NCI-H1092 treated with DMSO at 0.1 percent for 48 hours (cell line): ENCODE measurements at regions not wholly inside any gene's neighbourhood (a gene's known extent, or its start where the extent isn't known, plus 50 kb on each side); places are given as distances from the start of the nearest gene placed in this dataset.

Experiments used
- DNase-seq: peaks from one replicate; lab custom pipeline; 2025; lab: John Stamatoyannopoulos, UW

DNA sequence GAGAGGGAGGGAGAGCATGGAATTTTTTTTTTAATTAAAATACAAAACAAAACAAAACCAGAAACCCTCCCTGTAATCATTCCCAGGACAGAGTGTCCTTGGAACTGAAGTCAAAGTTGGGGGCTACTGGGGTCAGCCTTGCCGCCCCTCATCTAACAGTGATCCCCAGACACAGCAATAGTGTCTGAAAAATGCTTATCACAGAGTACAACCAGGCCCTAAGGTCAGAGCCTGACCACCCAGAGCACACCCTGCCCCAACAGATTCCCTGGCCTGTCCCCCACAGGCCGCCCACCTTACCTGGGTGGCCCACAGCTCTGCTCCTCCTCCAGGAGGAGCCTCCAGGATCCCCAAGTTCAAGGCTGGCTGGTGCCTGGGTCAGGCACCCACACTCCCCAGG lies 101.6 kb upstream of the LINGO1 start:
- DNase-seq: no peak

DNA sequence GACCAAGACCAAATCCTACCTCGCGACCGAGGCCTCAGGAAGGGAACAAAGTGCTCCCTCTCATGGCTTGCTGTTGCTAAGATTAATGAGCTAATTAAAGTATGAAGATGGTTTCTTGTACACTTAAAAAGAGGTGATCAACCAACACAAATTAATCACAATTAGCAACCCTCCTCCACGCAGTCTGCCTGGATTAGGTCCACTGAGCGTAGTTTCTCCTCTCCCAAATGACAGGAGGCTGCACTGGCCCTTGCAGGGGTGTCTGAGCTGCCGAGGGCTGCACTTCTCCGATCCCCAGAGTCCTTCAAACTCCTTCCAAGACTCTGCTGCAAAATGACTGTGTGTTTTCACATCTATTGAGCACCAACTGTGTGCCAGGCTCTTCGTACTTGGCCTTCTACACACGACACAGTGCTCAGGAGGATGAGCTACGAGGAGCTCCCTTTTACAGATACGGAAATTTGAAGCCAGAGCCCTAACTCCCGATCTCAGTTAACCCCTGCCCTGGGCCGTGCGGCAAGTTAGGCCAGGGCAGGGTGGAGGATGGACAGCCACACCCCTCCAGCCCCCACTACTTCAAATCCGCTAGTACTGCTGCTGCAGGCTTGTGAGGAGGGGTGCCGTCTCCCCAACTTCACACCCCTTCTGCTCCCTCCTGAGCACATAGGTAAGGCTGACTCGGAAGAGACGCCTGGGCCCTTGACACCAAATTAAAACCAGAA lies 101.0 kb upstream of the LINGO1 start:
- no peak for DNase-seq

DNA sequence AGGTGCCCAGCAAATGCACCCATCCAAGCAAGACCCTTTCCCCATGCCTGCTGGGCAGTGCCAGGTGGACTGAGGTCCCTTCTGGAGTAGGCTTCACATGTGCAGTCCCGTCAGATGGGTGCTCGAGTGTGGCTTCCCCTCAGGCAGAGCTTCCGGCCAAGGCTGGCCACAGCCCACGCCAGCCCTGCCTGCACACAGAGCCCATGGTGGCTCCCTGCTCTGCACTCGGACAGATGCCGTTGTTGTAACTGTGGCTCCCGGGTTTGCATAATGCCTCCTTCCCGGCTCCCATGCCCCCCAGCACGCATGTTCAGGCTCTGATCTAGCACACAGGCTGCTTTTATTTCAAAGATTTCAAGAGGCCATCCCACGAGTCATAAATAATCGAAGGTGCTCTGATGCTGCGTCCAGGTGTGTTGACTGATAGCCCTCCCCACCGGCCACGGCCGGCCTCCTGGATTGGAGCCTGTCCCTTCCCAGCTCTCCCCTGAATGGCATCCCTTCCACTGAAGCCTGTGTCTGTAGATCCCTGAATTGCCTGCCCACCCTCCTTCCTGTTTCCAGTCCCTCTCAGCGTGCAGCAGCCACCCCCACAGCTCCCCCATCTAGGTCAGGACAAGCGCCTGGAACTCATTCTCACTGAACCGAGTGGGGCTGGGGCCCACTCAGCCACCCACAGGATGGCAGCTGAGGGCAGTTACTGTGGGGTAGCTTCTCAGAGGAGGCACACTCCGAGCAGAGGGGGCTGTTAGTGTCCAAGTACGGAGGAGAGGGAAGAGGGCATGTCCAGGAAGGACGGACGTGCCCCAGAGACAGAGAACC lies 100.0 kb upstream of the LINGO1 start:
- no peak for DNase-seq

DNA sequence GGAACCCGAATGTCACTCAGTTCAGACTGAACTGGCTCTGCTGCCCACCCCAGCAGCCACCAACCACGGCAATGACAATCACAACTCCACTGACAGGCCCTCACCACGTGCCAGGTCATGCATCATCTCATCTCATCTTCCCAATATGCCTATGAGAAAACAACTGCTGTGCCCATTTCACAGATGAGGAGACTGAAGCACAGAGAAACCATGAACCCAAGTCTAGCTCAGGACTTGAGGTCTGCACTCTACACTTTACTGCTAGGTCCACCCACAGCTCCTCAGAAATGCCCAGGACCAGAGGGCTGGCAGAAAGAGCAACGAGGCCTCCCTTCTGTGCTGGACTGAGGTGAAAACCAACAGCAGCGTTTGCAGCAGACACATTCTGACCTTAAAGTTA lies 99.2 kb upstream of the LINGO1 start:
- DNase-seq: no peak

DNA sequence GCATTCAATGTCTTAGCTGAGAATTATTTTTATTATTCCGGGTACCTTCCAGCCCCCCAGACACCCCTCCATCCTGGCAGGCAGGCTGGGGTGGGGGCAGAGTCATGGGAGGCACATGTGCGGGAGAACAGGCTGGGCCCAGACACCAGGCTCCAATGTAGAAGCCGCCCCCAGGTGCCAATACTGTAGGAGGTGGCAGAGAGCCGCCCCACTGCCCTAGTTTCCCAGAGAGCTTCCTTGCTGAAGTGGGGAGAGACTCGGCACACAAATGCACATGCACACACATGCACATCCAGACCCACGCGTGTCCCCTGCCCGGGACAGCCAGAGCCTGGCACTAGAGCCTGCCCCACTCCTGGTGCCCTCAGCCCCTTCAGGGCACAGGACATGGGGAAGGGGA lies 98.4 kb upstream of the LINGO1 start:
- no peak for DNase-seq

DNA sequence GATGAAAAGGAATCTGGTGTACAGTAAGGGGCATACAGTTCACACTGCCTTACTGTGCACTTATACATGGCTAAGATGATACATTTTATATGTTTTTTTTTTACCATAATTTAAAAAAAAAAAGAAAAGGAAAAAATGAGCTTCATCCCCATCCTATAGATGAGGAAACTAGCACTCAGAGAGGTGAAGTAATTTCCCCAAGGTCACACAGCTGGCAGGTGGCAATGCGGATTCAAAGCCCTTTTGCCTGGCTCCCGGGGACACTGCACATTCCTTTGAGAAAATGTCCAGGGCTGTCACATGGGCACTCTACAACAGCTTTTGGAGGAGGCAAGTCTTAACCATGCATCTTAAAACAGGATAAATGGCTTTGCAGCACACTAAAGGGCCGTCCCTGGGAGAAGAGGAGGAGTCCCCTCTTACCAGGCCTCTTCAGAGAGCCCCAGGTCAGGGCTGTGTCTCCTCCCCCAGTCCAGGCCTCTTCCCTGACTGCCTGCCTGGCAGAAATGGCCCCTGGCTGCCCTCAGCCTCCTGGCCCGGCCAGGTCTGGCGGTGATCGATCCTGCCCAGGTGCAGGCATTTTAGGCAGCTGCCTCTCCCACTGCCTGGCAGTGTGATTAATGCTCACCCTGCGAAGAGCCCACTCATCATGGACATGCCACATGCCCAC lies 95.1 kb upstream of the LINGO1 start:
- no peak for DNase-seq

DNA sequence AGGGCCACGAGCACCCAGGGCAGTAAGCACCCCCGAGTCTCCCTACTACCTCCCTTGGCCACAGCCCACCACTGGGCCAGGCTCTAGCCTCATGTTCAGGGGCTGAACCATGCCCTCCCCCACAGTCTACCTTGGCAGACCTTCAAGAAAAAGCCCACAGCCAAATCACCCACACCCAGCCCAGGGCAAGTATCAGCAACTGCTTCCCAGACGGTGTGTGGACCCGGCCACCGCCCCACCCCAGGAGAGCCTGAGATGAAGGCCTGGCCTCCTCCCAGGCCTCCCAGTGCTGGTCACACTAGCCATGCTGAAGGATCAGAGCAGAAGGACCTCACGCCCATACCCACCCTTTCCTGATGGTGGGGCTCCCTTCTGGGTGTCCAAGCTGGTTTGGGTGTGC lies 92.0 kb upstream of the LINGO1 start:
- no peak for DNase-seq

DNA sequence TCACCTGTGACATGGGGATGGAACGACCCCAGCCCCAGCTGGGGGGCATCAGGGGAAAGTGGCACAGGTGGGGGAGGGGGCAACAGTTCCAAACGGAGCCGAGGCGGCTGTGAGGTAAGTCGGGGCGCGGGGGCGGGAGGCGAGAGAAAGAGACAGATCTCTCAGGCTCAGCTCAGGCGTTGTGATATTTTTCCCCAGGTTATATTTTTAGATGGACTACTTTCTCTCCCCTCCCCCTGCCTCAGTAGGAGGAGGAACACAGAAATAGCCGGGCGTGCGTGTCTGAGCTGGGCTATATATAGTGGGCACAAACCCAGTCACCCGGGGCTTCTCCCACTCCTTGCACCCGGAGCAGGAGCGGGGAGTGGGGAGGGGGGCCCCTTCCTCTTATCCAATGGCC lies 91.0 kb upstream of the LINGO1 start:
- no peak for DNase-seq

DNA sequence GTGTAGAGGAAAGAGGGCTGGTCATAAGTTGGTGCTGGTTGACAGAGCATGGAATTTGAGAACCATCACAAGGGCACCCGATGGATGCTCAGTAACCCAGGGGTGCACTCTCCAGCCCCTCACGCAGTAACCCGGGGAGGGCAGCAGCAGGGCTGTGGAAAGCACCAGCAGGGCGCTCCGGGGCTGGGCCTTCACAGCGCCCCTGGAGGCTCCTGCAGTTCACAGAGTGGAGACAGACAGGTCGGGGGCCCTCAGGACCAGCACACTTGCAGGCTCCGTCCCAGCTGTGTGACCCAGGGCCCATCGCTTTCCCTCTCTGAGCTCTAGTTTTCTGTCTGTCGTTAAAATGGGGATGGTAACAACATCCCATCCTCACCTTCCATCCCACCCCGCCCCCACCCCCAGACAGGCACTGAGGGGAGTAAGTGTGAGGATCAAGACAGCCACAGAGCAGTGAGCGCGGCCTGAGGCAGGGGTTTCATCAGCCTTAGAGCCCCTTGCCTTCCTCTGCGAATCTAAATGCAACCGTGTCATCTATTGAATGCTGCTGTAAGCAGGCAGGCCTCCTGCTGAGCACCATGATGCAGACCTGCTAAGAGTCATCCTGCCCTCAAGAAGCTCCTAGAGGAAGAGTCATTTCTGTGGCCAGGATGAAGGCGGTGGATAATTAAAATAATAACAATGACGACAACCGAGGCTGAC lies 90.2 kb upstream of the LINGO1 start:
- no peak for DNase-seq

DNA sequence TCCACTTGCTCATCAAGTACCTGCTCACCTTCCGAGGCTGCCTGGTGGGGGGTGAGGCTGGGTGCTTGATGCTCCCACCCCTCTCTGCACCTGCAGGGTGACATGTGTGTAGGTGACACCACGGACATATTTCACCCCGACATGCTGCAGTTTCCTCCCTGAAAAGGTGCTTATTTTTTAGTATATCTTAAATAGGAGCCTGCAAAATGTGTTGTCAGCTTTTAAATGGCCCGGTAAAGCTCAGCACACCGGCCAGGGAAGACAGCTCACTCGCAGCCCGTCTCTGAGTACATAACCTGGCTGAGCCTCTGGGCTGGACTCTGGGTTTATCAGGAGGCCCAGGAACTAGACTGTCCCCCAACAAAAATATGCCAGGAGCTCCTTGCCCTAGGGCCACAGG lies 89.3 kb upstream of the LINGO1 start:
- DNase-seq: no peak

DNA sequence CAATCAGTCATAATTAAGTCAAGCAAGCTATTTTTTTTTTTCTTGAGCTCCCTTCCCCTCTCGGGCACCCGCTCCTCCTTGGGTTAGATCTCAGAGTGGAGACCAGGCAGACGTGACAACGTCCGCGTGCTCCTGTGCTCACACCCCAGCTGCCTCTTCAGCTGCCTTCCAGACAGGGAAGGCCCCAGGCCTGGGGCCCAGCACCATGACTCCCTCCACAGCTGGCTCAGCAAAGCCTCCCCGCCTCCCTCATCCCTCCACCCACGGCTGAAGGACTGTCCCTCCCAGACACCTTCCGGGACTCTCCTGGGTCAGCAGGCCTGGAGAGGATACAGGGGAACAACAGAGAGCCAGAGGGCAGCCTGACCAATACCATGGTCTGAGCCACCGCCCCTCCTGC lies 87.9 kb upstream of the LINGO1 start:
- no peak for DNase-seq

DNA sequence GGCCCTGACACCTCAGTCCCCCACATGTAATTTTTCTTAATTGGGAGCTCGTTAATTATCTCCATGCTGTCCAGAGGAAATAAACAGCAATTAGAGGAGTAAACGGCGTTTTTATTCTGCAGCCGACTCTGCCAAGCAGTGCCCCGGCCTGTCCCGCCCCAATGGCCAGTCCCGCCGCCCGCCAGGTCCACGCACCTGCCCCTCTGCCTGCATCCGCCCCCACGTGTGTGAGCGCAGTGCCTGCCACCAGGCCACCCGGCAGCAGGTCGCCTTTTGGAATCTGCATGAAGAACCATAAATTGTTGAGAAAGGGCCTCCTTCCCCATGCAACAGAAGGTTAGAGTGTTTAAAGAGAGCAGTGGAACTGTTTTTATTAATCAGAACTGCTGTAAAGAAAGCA lies 87.5 kb upstream of the LINGO1 start:
- DNase-seq: no peak

DNA sequence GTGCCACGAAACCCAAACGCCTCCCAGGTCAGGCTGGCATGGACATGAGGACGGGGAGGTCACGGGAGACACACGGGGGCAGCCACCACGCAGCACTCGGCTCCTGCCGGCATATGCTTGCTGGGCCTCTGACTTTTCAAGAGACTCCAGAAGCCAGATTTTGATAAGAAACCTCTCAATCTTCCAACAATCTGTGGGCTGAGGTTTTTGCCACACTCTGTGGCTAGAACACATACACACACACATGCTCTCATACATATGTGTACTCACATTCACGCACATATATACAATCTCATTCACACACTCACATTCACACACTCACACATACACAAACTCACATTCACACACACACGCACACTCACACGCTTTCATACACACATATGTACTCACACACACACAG lies 86.7 kb upstream of the LINGO1 start:
- DNase-seq: no peak

DNA sequence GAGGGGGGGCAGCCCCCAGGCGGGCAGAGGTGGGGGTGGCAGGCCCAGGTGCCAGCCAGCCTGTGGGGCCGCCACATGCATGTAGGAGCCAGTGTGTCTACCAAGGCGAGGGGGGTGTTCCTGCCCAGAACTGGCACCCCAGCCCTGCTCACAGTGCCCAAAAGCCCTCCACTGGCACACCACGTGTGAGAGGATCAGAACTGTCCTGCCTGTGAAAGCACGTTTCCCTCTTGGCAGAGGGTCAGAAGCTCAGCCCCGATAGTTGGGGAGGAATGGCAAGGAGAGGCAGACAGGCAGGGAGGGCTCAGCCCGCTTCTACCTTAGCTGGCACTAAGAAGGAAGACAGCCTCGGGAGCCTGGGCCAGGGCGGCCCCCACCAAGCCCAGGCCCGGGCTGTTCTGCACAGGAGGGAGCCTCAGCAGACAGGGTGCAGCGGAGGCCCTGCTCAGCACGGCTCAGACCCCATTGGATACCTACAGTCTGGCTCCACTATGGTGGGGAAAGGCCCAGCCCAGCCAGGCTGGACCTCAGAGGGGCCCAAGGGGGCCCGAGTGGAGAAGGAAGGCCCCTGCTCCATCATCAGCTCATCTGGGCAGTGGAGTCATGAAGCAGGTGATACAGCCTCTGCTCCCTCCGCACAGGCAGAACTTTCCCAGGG lies 84.8 kb upstream of the LINGO1 start:
- DNase-seq: no peak

DNA sequence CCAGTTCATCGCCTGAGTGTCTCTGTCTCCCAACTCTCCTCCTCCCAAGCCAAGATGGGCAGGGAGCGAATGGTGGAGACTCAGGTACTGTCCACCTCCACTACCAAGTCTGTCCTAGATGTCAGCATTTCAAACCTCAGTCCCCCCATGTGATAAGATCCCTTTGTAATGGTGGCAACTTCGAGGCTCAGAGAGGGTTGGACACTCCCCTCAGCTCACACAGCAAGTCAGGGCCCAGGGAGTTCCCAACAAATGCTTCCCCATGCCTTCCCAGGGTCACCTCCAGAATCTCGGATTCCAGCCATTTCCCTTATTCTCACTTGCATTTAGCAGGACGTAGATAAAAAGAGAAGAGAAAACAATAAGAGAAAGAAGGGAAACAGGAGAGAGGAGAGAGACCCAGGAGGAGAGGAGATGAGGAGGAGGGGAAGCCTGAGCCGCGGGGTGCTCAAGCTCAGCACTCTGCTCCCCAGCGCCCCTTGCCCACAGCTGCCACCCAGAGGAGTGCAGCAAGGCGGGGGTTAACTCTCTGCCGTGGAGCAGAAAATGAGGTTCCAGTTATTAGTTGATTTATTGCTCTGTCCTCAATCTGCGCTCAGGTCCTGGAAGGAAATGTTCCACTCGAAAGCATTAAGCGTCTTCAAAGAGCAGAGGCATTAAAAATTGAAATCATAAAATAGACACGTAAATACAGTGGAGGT lies 84.1 kb upstream of the LINGO1 start:
- DNase-seq: no peak

DNA sequence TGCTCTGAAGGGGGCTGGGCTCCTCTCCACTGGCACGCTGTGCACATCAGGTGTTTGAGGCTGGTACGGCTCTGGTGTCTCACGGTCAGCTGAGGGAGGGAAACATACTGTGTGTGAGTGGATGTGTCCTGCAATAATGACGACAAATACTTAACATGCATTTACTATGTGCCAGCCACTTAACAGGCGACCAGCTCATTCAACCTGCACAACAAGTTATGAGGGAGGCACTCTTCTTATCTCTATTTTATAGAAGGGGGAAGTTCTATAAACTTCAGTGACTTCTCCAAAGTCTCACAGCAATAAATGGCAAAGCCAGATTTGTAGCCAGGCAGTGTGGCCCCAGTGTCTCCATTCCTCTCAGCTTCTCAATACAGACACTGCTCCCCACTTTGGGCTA lies 83.1 kb upstream of the LINGO1 start:
- DNase-seq: no peak

DNA sequence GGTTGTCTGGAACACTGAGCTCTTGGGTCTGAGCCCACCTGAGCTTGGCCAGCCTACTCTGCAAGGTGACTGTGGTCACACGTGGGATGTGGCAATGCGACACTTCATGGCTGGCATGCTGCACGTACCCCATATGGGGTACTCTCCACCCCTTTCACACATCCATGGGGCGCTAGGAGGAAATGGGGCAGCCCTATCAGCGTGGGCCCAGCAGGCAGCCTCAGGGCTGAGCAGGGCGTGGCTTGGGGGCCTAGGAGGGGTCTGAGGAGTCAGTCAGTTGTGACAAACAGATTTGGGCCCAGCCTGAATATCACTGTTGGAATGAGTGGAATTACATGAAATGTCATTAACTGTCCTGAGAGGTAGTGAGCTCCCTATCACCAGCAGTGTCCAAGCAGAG lies 82.3 kb upstream of the LINGO1 start:
- no peak for DNase-seq

DNA sequence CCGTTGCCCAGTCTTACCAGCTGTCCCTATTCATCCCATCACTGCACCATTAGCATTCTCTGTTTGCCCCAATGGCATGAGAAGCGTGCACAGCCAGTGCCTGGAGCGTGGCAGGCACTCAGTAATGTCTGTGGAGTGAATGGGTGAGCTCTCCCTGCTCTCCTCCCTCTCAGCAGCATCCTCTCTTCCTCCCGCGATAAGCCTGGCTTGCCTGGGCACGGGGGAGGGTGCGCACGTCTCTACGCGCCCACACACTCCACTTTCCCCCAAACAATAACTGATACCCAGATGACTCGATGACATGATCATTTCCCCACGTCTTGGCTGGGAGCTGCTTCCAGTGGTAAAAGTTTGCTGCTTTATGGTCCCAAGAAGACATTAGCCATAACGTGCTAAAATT lies 81.8 kb upstream of the LINGO1 start:
- no peak for DNase-seq

DNA sequence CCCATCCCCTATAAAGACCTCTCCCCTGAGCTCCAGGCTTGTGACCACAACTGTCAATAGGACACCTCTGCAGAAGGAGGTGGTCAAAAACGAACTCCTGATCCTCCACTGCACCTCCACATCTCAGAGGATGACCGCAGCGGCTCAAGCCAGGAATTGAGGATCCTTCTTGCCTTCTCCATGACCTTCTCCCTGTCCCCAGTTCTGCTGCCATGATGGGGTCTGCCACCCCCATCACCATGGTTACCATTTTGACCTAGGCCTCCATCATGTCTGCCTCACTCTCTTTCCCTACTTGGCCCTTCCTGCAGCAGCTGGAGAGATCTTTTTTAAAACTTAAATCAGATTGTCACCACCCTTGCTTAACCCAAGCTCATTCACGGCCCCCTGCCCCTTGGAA lies 81.3 kb upstream of the LINGO1 start:
- no peak for DNase-seq

DNA sequence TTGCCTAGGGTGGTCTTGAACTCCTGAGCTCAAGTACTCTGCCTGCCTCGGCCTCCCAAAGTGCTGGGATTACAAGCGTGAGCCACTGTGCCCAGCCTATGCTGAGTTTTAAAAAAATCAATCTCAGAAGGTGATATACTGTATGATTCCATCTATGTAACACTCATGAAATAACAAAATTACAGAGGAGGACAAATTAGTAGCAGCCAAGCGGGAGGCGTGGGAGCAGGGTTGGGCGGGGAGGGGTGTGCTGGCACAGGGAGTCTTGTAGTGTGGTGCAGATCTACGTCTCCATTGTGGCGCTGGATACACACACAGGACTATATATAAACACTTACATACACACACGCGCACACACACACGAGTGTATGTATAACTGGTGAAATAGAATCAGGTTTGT lies 80.6 kb upstream of the LINGO1 start:
- DNase-seq: no peak

DNA sequence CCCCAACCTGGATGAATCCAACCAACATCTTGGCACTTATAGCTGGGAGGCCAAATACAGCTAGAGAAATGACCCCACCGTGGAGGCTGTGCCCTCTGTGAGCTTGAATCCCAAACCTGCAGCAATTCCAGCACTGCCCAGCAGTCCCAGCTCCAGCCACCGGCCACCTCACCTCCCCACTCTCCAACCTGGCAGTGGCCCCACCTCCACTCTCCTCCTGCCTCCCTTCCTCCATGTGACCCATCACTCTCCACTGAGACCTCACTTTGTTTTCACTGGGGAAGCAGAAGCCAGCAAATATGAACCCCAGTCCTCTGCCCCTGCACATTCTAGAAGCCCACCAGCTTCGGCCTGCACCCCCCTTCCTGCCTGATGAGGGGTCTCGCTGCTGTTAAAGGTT lies 79.7 kb upstream of the LINGO1 start:
- no peak for DNase-seq
